LoVo (cell line): ENCODE measurements at regions not wholly inside any gene's neighbourhood (a gene's known extent, or its start where the extent isn't known, plus 50 kb on each side); places are given as distances from the start of the nearest gene placed in this dataset.

Source experiments
- DNase-seq: peaks from one replicate; pipeline ENCODE4 v3.0.0-alpha.2; 2016; ENCODE audit warnings: low spot score

GRCh38 chr5:67455970-67456369 lies 259.4 kb upstream of the CD180 start:
- no peak for DNase-seq

GRCh38 chr5:67454957-67455561 lies 258.5 kb upstream of the CD180 start:
- no peak for DNase-seq

- DNase-seq: no peak
Observed at GRCh38 chr5:67453111-67453905, 256.7 kb upstream of the CD180 start.

- no peak for DNase-seq
Observed at GRCh38 chr5:67451640-67452279, 255.2 kb upstream of the CD180 start.

- DNase-seq: no peak
Observed at GRCh38 chr5:67447732-67448131, 251.1 kb upstream of the CD180 start.

GRCh38 chr5:67437905-67438845 lies 241.6 kb upstream of the CD180 start:
- DNase-seq: no peak

GRCh38 chr5:67435032-67435431 lies 238.4 kb upstream of the CD180 start:
- DNase-seq: no peak

GRCh38 chr5:67434466-67434865 lies 237.9 kb upstream of the CD180 start:
- no peak for DNase-seq

- DNase-seq: no peak
Observed at GRCh38 chr5:67432606-67433005, 236.0 kb upstream of the CD180 start.

- DNase-seq: no peak
Observed at GRCh38 chr5:67431191-67431590, 234.6 kb upstream of the CD180 start.

- DNase-seq: no peak
Observed at GRCh38 chr5:67427850-67428298, 231.3 kb upstream of the CD180 start.

- no peak for DNase-seq
Observed at GRCh38 chr5:67426961-67427849, 230.6 kb upstream of the CD180 start.

GRCh38 chr5:67425514-67425913 lies 228.9 kb upstream of the CD180 start:
- DNase-seq: no peak

- no peak for DNase-seq
Observed at GRCh38 chr5:67417839-67418238, 221.2 kb upstream of the CD180 start.

- no peak for DNase-seq
Observed at GRCh38 chr5:67416986-67417385, 220.4 kb upstream of the CD180 start.

GRCh38 chr5:67416133-67416937 lies 219.7 kb upstream of the CD180 start:
- no peak for DNase-seq

GRCh38 chr5:67414712-67415111 lies 218.1 kb upstream of the CD180 start:
- DNase-seq: no peak

- no peak for DNase-seq
Observed at GRCh38 chr5:67413721-67414120, 217.1 kb upstream of the CD180 start.

GRCh38 chr5:67409126-67409777 lies 212.7 kb upstream of the CD180 start:
- DNase-seq: no peak

- DNase-seq: no peak
Observed at GRCh38 chr5:67407979-67408378, 211.4 kb upstream of the CD180 start.
